ENCODE measurements at regions not wholly inside any gene's neighbourhood (a gene's known extent, or its start where the extent isn't known, plus 50 kb on each side); places are given as distances from the start of the nearest gene placed in this dataset.

DNA sequence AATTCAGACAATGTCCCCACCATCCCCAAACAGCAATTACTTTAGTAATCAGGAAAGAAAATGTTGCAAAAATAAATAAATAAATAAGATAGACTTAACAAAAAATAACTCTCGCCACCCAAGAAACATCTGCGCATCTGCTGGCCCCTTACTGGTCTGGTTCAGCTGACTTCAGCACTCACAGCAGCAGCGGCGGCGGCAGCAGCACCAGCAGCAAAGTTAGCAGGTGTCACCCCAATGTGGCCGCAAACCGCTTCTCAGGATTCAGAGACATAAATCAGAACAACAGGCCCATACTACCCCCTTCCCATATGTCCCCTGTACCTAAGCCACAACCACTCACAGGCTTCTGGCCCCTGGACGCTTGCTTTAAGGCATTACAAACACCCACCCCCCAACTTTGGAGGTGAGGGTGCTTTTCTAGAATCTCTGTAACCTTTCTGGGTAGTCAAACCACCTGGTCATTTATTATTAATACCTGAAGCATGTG is 593.0 kb downstream of the BNC2 start:
- DNase-seq = no peak
- H3K79me2 ChIP-seq (ENCODE audit: low read length) = no peaks in the 10 kb centered on the region
- no peak overlapping the region for H3K4me2 ChIP-seq (ENCODE audit: low read depth, low read length, poor library complexity, severe bottlenecking)
- H3K36me3 ChIP-seq (ENCODE audit: insufficient read depth, low read length) = no peaks in the 10 kb centered on the region
- no peaks in the 10 kb centered on the region for H3K9me2 ChIP-seq (replicated peaks; ENCODE audit: insufficient read depth, low read length)
- no peak overlapping the region for H2AFZ ChIP-seq (ENCODE audit: low read length)
- H3K27me3 ChIP-seq (ENCODE audit: low read length) = no peaks in the 10 kb centered on the region
- no peak overlapping the region for H3K4me3 ChIP-seq (ENCODE audit: low read length)
- H3K27ac ChIP-seq (ENCODE audit: low read length) = no peak overlapping the region
- H3K4me1 ChIP-seq (ENCODE audit: low read length) = no peaks in the 10 kb centered on the region
- H4K20me1 ChIP-seq (ENCODE audit: insufficient read depth, low read depth, low read length) = no peaks in the 10 kb centered on the region
- H3K9me3 ChIP-seq (ENCODE audit: low read length) = no peaks in the 10 kb centered on the region
- H3K9ac ChIP-seq (ENCODE audit: low read length) = no peak overlapping the region

DNA sequence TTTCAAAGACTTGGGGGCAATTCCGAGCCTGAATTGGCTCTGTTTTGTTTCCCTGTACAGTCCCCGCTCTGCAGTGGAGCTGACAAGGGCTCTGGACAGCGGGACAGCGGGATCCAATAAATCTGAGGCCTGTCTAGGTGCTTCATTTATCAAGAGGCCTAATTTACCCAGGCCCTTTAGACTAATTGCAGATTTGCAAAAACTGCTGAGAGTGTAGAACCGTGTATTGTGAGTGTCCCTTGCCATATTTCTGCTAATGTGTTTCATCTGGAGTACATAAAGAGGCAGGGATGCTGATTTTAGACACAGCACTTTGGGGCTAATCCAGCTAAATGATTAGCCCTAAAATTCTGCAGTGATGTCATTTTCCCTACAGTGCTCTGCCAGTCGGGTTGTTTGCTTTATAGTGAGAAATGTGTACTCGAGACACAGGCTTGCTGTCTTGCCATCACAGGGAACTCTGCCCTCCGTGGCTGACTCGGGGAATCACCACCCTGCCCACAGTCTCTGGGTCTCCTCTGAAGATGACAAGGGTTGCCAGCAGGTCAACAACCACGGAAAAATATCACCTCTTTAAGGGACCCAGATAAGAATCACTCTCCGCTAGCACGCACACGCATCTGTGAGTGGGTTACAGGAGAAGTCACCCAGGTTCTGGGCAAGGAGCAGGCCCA is 592.0 kb downstream of the BNC2 start:
- no peaks in the 10 kb centered on the region for H3K9me2 ChIP-seq (replicated peaks; ENCODE audit: insufficient read depth, low read length)
- no peaks in the 10 kb centered on the region for H3K79me2 ChIP-seq (ENCODE audit: low read length)
- no peaks in the 10 kb centered on the region for H3K36me3 ChIP-seq (ENCODE audit: insufficient read depth, low read length)
- no peaks in the 10 kb centered on the region for H3K4me1 ChIP-seq (ENCODE audit: low read length)
- no peak overlapping the region for H3K4me2 ChIP-seq (ENCODE audit: low read depth, low read length, poor library complexity, severe bottlenecking)
- no peak overlapping the region for H2AFZ ChIP-seq (ENCODE audit: low read length)
- no peak overlapping the region for H3K4me3 ChIP-seq (ENCODE audit: low read length)
- no peaks in the 10 kb centered on the region for H4K20me1 ChIP-seq (ENCODE audit: insufficient read depth, low read depth, low read length)
- no peaks in the 10 kb centered on the region for H3K9me3 ChIP-seq (ENCODE audit: low read length)
- no peak overlapping the region for H3K9ac ChIP-seq (ENCODE audit: low read length)
- no peak overlapping the region for H3K27ac ChIP-seq (ENCODE audit: low read length)
- no peaks in the 10 kb centered on the region for H3K27me3 ChIP-seq (ENCODE audit: low read length)
- DNase-seq = no peak

DNA sequence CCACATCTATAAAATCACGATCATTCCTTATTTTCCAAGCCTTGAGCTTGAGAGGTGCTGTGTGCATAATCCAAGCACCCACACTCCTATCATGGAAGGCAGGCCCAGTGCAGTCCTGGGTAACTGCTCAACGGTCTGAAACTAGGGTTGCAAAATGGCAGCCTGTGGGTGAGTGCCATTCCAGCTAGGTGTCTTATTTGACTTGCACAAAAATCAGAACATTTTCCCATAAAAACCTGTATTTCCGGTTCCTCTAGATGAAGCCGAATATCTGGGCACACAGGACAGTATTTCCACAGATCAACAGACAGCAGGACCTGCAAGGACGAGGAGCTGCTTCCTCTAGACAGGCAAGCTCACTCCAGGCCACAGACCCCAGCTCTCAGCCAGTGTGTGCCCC is 588.8 kb downstream of the BNC2 start:
- no peaks in the 10 kb centered on the region for H3K79me2 ChIP-seq (ENCODE audit: low read length)
- H3K9ac ChIP-seq (ENCODE audit: low read length) = no peak overlapping the region
- H3K4me3 ChIP-seq (ENCODE audit: low read length) = no peak overlapping the region
- no peak overlapping the region for H3K27ac ChIP-seq (ENCODE audit: low read length)
- no peak overlapping the region for H3K4me2 ChIP-seq (ENCODE audit: low read depth, low read length, poor library complexity, severe bottlenecking)
- no peaks in the 10 kb centered on the region for H4K20me1 ChIP-seq (ENCODE audit: insufficient read depth, low read depth, low read length)
- no peaks in the 10 kb centered on the region for H3K9me2 ChIP-seq (replicated peaks; ENCODE audit: insufficient read depth, low read length)
- no peaks in the 10 kb centered on the region for H3K36me3 ChIP-seq (ENCODE audit: insufficient read depth, low read length)
- DNase-seq = no peak
- no peaks in the 10 kb centered on the region for H3K4me1 ChIP-seq (ENCODE audit: low read length)
- H3K9me3 ChIP-seq (ENCODE audit: low read length) = no peaks in the 10 kb centered on the region
- H2AFZ ChIP-seq (ENCODE audit: low read length) = no peak overlapping the region
- H3K27me3 ChIP-seq (ENCODE audit: low read length) = no peaks in the 10 kb centered on the region

- Histone ChIP-seq H3K9ac (ENCODE audit: low read length) (no peak overlapping the region), H3K4me1 (ENCODE audit: low read length) (no peaks in the 10 kb centered on the region), H3K36me3 (ENCODE audit: insufficient read depth, low read length) (no peaks in the 10 kb centered on the region), H3K4me3 (ENCODE audit: low read length) (no peak overlapping the region), H3K27ac (ENCODE audit: low read length) (no peak overlapping the region), H3K9me3 (ENCODE audit: low read length) (no peaks in the 10 kb centered on the region), H3K79me2 (ENCODE audit: low read length) (no peaks in the 10 kb centered on the region), H2AFZ (ENCODE audit: low read length) (no peak overlapping the region), H3K9me2 (replicated peaks; ENCODE audit: insufficient read depth, low read length) (no peaks in the 10 kb centered on the region), H4K20me1 (ENCODE audit: insufficient read depth, low read depth, low read length) (no peaks in the 10 kb centered on the region), H3K27me3 (ENCODE audit: low read length) (no peaks in the 10 kb centered on the region), H3K4me2 (ENCODE audit: low read depth, low read length, poor library complexity, severe bottlenecking) (no peak overlapping the region)
- DNase-seq = no peak
Measured at GRCh38 chr9:16282216-16282615, 588.3 kb downstream of the BNC2 start.

GRCh38 chr9:16282718-16283117 is 587.8 kb downstream of the BNC2 start:
- H3K27ac ChIP-seq (ENCODE audit: low read length) = no peak overlapping the region
- no peaks in the 10 kb centered on the region for H4K20me1 ChIP-seq (ENCODE audit: insufficient read depth, low read depth, low read length)
- no peak overlapping the region for H3K4me3 ChIP-seq (ENCODE audit: low read length)
- H3K27me3 ChIP-seq (ENCODE audit: low read length) = no peaks in the 10 kb centered on the region
- H3K9me2 ChIP-seq (replicated peaks; ENCODE audit: insufficient read depth, low read length) = no peaks in the 10 kb centered on the region
- no peak overlapping the region for H2AFZ ChIP-seq (ENCODE audit: low read length)
- no peaks in the 10 kb centered on the region for H3K36me3 ChIP-seq (ENCODE audit: insufficient read depth, low read length)
- DNase-seq = no peak
- H3K9ac ChIP-seq (ENCODE audit: low read length) = no peak overlapping the region
- H3K4me2 ChIP-seq (ENCODE audit: low read depth, low read length, poor library complexity, severe bottlenecking) = no peak overlapping the region
- no peaks in the 10 kb centered on the region for H3K9me3 ChIP-seq (ENCODE audit: low read length)
- H3K79me2 ChIP-seq (ENCODE audit: low read length) = no peaks in the 10 kb centered on the region
- H3K4me1 ChIP-seq (ENCODE audit: low read length) = no peaks in the 10 kb centered on the region

- no peaks in the 10 kb centered on the region for H4K20me1 ChIP-seq (ENCODE audit: insufficient read depth, low read depth, low read length)
- no peaks in the 10 kb centered on the region for H3K79me2 ChIP-seq (ENCODE audit: low read length)
- no peaks in the 10 kb centered on the region for H3K9me3 ChIP-seq (ENCODE audit: low read length)
- H3K4me3 ChIP-seq (ENCODE audit: low read length) = no peak overlapping the region
- H3K27me3 ChIP-seq (ENCODE audit: low read length) = no peaks in the 10 kb centered on the region
- no peak overlapping the region for H3K9ac ChIP-seq (ENCODE audit: low read length)
- H3K27ac ChIP-seq (ENCODE audit: low read length) = no peak overlapping the region
- DNase-seq = no peak
- H3K36me3 ChIP-seq (ENCODE audit: insufficient read depth, low read length) = no peaks in the 10 kb centered on the region
- peaks cover 10% of the 10 kb centered on the region for H3K4me1 ChIP-seq (ENCODE audit: low read length)
- no peak overlapping the region for H2AFZ ChIP-seq (ENCODE audit: low read length)
- H3K4me2 ChIP-seq (ENCODE audit: low read depth, low read length, poor library complexity, severe bottlenecking) = no peak overlapping the region
- no peaks in the 10 kb centered on the region for H3K9me2 ChIP-seq (replicated peaks; ENCODE audit: insufficient read depth, low read length)
Measured at GRCh38 chr9:16286160-16286559, 584.3 kb downstream of the BNC2 start.

GRCh38 chr9:16289639-16290038 is 580.8 kb downstream of the BNC2 start:
- Histone ChIP-seq H3K9ac (ENCODE audit: low read length) (no peak overlapping the region), H3K9me3 (ENCODE audit: low read length) (no peaks in the 10 kb centered on the region), H3K27me3 (ENCODE audit: low read length) (no peaks in the 10 kb centered on the region), H3K4me3 (ENCODE audit: low read length) (no peak overlapping the region), H3K27ac (ENCODE audit: low read length) (no peak overlapping the region), H3K36me3 (ENCODE audit: insufficient read depth, low read length) (no peaks in the 10 kb centered on the region), H3K4me1 (ENCODE audit: low read length) (peaks cover 10% of the 10 kb centered on the region), H3K4me2 (ENCODE audit: low read depth, low read length, poor library complexity, severe bottlenecking) (no peak overlapping the region), H2AFZ (ENCODE audit: low read length) (no peak overlapping the region), H3K79me2 (ENCODE audit: low read length) (no peaks in the 10 kb centered on the region), H4K20me1 (ENCODE audit: insufficient read depth, low read depth, low read length) (no peaks in the 10 kb centered on the region), H3K9me2 (replicated peaks; ENCODE audit: insufficient read depth, low read length) (no peaks in the 10 kb centered on the region)
- DNase-seq = no peak

DNA sequence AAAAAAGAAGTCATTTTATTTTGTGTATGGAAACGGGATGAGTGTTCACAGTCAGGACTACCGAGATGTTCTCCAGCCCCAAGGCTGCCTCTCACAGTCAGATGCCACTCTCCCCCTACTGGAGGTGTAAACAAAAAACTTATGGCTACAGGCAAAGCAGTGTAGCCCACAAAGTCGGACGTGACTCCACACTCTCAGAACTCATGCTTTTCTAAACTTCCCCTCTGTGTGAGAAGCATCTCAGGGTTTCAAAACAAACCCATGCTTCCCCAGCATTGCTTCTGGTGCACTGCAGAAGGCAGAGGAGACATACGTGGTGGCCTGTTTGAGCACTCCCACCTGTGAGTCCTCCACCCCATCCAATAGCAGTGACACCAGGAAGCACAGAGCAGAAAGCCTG is 580.3 kb downstream of the BNC2 start:
- Histone ChIP-seq H3K9me2 (replicated peaks; ENCODE audit: insufficient read depth, low read length) (no peaks in the 10 kb centered on the region), H3K27me3 (ENCODE audit: low read length) (no peaks in the 10 kb centered on the region), H3K36me3 (ENCODE audit: insufficient read depth, low read length) (no peaks in the 10 kb centered on the region), H3K9ac (ENCODE audit: low read length) (no peak overlapping the region), H3K4me2 (ENCODE audit: low read depth, low read length, poor library complexity, severe bottlenecking) (no peak overlapping the region), H3K9me3 (ENCODE audit: low read length) (no peaks in the 10 kb centered on the region), H3K4me1 (ENCODE audit: low read length) (peaks cover 10% of the 10 kb centered on the region), H3K79me2 (ENCODE audit: low read length) (no peaks in the 10 kb centered on the region), H3K27ac (ENCODE audit: low read length) (no peak overlapping the region), H4K20me1 (ENCODE audit: insufficient read depth, low read depth, low read length) (no peaks in the 10 kb centered on the region), H3K4me3 (ENCODE audit: low read length) (no peak overlapping the region), H2AFZ (ENCODE audit: low read length) (no peak overlapping the region)
- no peak for DNase-seq

All from Karpas-422 (cell line).